ENCODE measurements at regions not wholly inside any gene's neighbourhood (a gene's known extent, or its start where the extent isn't known, plus 50 kb on each side); places are given as distances from the start of the nearest gene placed in this dataset.

DNA sequence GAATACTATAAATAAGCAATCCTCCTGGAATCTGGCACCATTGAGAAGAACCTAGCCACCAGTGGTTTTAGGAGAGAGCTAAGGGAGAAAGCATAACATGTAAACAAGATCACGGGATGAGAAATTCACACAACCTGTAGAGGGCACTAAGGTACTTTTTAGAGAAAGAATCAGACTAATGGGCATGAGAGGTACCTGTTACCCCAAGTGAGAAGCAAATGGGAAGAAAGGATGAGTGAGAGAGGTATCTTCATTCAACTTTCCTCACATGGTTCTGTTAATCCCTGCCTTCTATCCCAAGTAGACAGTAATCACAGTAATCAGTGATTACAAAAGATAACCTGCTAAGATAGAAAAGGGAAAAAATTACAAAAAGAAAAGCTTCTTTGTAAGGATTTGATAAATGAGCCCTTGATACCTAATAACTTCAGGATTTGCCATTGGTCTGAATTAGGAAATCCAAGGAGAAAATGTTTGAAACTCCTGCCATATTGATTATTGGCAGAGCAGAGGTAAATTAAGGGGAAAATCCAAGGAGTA is 251.1 kb upstream of the ADGRL2 start:
- H3K36me3 ChIP-seq: no peaks in the 10 kb centered on the region
- DNase-seq: no peak
- H3K27me3 ChIP-seq: no peaks in the 10 kb centered on the region
- H3K4me3 ChIP-seq: no peak overlapping the region
- no peak for TF ChIP-seq POLR2A (IDR thresholded peaks at IDR 0.05)
- TF ChIP-seq, protein P1, sequence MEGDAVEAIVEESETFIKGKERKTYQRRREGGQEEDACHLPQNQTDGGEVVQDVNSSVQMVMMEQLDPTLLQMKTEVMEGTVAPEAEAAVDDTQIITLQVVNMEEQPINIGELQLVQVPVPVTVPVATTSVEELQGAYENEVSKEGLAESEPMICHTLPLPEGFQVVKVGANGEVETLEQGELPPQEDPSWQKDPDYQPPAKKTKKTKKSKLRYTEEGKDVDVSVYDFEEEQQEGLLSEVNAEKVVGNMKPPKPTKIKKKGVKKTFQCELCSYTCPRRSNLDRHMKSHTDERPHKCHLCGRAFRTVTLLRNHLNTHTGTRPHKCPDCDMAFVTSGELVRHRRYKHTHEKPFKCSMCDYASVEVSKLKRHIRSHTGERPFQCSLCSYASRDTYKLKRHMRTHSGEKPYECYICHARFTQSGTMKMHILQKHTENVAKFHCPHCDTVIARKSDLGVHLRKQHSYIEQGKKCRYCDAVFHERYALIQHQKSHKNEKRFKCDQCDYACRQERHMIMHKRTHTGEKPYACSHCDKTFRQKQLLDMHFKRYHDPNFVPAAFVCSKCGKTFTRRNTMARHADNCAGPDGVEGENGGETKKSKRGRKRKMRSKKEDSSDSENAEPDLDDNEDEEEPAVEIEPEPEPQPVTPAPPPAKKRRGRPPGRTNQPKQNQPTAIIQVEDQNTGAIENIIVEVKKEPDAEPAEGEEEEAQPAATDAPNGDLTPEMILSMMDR (IDR thresholded peaks at IDR 0.05): peak in 3 of 6 experiments; percentile 18 to 32 (median 23)
- H3K9me3 ChIP-seq: no peaks in the 10 kb centered on the region
- no peaks in the 10 kb centered on the region for H3K4me1 ChIP-seq
- H3K27ac ChIP-seq: no peak overlapping the region

DNA sequence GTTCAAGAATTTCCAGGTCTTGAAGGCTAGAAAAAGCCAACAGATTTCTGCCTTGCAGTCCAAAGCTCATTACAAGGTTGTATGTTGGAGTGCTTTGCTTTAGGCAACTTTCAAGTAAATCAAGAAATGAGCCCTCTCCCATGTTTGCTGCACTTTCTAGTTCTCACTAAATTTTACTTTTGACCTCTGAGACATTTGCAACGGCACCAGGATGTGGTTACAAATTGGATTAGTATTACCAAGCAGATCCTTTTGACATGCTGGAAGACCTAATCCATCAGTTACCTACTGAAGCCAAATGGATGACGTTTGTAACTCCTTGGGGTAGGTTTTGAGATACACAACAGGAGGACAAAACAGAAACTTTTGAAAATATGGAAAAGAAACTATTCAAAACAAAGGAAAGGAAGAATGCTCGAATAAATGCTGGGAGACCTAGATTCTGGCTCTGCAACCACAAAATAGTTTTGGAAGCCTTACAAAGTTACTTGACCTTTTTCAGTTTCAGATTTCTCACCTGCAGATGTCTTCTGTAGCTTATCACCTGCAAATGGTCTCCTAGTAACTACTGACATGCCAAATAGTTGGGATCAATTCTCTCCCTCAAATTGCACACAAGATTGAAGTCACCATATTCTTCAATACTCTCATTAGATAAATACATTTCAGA is 251.7 kb upstream of the ADGRL2 start:
- Histone ChIP-seq H3K4me3 (no peak overlapping the region), H3K27ac (no peak overlapping the region), H3K27me3 (no peaks in the 10 kb centered on the region), H3K9me3 (no peaks in the 10 kb centered on the region), H3K4me1 (no peaks in the 10 kb centered on the region), H3K36me3 (no peaks in the 10 kb centered on the region)
- no peak for TF ChIP-seq POLR2A (IDR thresholded peaks at IDR 0.05)
- TF ChIP-seq, protein P1 (IDR thresholded peaks at IDR 0.05): no peak
- no peak for DNase-seq

DNA sequence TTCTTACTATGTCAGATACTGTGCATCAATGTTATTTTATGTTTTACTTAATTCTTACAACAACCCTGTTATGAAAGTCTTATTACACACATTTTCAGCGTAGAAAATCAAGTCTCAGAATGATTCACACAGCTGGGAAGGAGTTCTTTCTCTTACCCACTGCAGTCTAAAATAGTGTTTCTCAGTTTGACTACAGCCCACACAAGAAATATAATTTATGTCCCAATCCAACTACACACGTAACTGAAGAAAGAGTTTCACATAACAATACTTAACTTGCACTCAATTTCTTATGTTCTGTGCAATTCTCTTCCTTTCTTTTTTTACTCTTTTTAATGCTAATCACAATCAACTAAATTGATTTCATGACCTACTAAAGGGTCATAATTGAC is 252.8 kb upstream of the ADGRL2 start:
- no peaks in the 10 kb centered on the region for H3K36me3 ChIP-seq
- H3K4me1 ChIP-seq: no peaks in the 10 kb centered on the region
- H3K27ac ChIP-seq: no peak overlapping the region
- TF ChIP-seq, protein P1 (IDR thresholded peaks at IDR 0.05): no peak
- TF ChIP-seq POLR2A (IDR thresholded peaks at IDR 0.05): no peak
- no peaks in the 10 kb centered on the region for H3K27me3 ChIP-seq
- H3K9me3 ChIP-seq: no peaks in the 10 kb centered on the region
- H3K4me3 ChIP-seq: no peak overlapping the region
- DNase-seq: no peak

DNA sequence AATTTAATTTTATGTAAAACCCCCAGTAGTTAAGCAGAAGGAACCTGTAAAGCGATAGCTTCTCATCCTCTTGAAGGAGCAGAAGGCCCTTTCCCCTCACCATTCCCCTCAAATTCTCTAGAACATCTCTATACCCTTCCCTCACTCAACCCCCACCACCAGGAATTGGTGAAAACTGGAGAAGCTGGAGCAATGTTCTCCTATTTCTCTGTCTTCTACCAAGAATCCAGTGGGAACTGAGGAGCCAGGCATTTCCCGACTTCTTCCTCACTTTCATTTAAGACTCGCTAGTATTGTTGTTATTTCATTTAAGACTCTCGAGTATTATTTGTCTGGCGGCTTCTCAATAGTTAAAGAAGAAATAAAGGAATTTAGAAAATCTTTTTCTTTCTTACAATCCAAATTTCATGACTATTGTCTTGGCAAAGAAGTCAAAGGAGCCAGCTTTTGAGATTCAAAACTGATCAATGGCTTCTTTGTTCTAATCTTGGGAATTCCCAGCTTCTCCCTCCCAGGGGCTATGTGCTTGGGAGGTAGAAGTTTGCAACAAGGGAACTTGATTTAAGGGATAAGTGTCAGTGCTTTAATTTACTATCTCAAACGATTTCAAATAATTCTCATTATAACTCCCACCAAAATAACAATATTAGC is 253.3 kb upstream of the ADGRL2 start:
- Histone ChIP-seq H3K4me3 (no peak overlapping the region), H3K36me3 (no peaks in the 10 kb centered on the region), H3K9me3 (no peaks in the 10 kb centered on the region), H3K27ac (no peak overlapping the region), H3K4me1 (no peaks in the 10 kb centered on the region), H3K27me3 (no peaks in the 10 kb centered on the region)
- TF ChIP-seq POLR2A (IDR thresholded peaks at IDR 0.05): no peak
- TF ChIP-seq, protein P1 (IDR thresholded peaks at IDR 0.05): no peak
- no peak for DNase-seq

DNA sequence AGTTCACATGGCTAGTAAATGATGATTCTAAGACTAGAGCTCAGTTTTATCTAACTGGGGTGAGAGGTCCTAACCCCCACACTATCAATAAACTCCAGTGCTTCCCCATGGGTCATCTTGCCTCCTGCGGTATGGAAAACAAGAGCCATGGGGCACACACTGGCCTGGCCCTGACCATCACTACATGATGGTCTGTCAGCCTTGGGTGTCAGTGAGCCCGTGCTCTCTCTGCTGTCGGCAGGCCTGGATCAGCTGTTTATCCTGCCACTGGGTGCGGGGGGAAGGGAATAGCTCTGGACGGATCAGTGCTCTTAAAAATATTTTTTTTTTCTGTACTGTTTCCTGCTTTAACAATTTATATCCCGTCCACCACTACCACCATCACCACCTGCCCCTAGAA is 255.0 kb upstream of the ADGRL2 start:
- H3K27ac ChIP-seq: no peak overlapping the region
- H3K4me1 ChIP-seq: no peaks in the 10 kb centered on the region
- H3K27me3 ChIP-seq: no peaks in the 10 kb centered on the region
- no peak for DNase-seq
- H3K4me3 ChIP-seq: no peak overlapping the region
- no peaks in the 10 kb centered on the region for H3K36me3 ChIP-seq
- no peaks in the 10 kb centered on the region for H3K9me3 ChIP-seq
- TF ChIP-seq, protein P1 (IDR thresholded peaks at IDR 0.05): no peak
- no peak for TF ChIP-seq POLR2A (IDR thresholded peaks at IDR 0.05)
